ENCODE measurements at regions not wholly inside any gene's neighbourhood (a gene's known extent, or its start where the extent isn't known, plus 50 kb on each side); places are given as distances from the start of the nearest gene placed in this dataset.

- DNase-seq (ENCODE audit: low read depth), result no peak
- H3K4me3 ChIP-seq (ENCODE audit: low read length), result no peak overlapping the region
- TF ChIP-seq, protein P1, sequence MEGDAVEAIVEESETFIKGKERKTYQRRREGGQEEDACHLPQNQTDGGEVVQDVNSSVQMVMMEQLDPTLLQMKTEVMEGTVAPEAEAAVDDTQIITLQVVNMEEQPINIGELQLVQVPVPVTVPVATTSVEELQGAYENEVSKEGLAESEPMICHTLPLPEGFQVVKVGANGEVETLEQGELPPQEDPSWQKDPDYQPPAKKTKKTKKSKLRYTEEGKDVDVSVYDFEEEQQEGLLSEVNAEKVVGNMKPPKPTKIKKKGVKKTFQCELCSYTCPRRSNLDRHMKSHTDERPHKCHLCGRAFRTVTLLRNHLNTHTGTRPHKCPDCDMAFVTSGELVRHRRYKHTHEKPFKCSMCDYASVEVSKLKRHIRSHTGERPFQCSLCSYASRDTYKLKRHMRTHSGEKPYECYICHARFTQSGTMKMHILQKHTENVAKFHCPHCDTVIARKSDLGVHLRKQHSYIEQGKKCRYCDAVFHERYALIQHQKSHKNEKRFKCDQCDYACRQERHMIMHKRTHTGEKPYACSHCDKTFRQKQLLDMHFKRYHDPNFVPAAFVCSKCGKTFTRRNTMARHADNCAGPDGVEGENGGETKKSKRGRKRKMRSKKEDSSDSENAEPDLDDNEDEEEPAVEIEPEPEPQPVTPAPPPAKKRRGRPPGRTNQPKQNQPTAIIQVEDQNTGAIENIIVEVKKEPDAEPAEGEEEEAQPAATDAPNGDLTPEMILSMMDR (conservative IDR thresholded peaks at IDR 0.05; ENCODE audit: low read length), result no peak
Measured at GRCh38 chr14:39763402-39763890, 331.2 kb upstream of the FBXO33 start.

DNA sequence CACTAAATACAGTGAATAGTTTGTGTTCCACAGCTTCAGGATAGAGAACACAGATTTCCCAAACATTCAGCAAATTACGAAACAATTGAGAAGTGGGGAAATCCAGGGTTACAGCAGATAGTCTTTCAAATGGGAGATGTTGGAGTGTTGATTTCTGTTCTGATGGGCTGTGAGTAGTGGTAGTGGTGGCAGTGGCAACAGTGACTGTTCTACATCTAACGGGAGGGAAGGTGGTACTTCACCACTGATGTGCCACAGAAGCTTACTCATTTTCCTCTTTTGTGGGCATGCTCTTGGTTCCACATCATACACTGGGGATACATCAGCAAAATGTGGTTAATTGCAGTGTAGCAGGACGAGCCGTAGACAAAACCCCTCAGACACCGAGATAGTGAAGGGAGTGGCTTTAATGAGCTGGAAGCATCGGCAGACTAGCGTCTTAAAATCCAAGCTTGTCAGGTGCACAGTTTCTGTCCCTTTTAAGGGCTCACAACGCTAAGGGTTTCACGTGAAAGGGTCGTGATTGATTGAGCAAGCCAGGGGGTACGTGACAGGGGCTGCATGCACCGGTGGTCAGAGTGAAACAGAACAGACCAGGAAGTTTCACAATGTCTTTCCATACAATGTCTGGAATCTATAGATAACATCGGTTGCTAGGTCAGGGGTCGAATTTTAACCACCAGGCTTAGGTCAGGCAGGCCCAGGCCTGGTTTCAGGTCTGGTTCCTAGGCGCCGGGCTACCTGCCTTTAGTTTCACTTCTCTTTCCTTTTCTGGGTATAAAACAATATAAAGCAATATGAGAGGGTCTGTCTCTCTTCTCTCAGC is 330.6 kb upstream of the FBXO33 start:
- DNase-seq (ENCODE audit: low read depth), result no peak
- TF ChIP-seq, protein P1 (conservative IDR thresholded peaks at IDR 0.05; ENCODE audit: low read length), result no peak
- H3K4me3 ChIP-seq (ENCODE audit: low read length), result no peak overlapping the region

- TF ChIP-seq, protein P1 (conservative IDR thresholded peaks at IDR 0.05; ENCODE audit: low read length), result no peak
- no peak for DNase-seq (ENCODE audit: low read depth)
- no peak overlapping the region for H3K4me3 ChIP-seq (ENCODE audit: low read length)
Measured at GRCh38 chr14:39755269-39755878, 323.1 kb upstream of the FBXO33 start.

DNA sequence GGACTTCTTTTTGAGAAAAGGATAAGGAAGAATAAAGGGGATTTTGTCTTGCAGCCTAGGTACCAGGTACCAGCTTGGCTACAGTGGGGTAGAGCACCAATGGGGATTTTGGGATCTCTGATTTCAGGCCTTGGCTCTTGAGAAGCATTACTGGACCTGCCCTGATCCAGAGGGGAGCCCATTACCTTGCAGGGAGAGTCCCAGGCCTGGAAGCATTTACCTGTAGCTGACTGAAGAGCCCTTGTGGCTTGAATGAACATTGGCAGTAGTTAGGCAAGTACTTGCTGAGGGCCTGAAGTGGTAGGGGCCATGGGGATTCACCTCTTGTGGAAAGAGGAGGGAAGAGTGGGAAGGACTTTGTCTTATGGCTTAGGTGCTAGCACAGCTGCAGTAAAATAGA is 308.2 kb upstream of the FBXO33 start:
- TF ChIP-seq, protein P1 (conservative IDR thresholded peaks at IDR 0.05; ENCODE audit: low read length), result no peak
- no peak overlapping the region for H3K4me3 ChIP-seq (ENCODE audit: low read length)
- no peak for DNase-seq (ENCODE audit: low read depth)

DNA sequence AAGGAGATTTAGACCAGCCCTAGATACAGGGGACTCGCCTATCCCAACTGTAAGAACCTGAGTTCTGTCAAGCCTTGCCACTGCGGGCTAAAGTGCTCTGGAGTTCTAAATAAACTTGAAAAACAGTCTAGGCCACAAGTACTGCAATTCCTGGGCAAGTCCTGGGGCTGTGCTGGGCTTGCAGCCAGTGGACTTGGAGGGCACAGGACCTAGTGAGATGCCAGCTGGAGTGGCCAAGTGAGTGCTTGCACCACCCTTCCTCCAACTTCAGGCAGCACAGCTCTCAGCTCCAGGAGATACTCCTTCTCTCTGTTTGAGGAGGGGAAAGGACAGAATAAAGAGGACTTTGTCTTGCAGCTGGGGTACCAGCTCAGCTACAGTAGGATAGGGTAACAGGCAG is 307.6 kb upstream of the FBXO33 start:
- no peak overlapping the region for H3K4me3 ChIP-seq (ENCODE audit: low read length)
- TF ChIP-seq, protein P1 (conservative IDR thresholded peaks at IDR 0.05; ENCODE audit: low read length), result no peak
- DNase-seq (ENCODE audit: low read depth), result no peak

DNA sequence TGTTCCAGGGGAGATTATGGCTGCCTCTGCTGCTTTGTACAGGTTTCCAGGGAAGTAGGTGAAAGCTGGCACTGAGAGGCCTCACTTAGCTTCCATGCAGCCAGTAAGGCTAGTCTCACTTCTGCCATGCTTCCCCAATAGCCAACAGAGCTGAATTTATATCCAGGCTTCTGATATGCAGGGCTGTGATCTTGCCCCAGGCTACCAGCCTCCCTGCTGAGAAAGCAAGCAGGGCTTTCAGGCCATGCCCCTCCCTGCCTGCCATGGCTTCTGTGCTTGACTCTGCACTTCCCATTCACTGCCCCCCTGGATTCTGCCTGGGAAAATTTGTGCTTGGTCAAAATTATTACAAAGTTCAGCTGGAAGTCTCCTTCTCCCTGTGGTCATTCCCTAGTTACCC is 302.1 kb upstream of the FBXO33 start:
- no peak overlapping the region for H3K4me3 ChIP-seq (ENCODE audit: low read length)
- TF ChIP-seq, protein P1 (conservative IDR thresholded peaks at IDR 0.05; ENCODE audit: low read length), result no peak
- DNase-seq (ENCODE audit: low read depth), result no peak

GRCh38 chr14:39733741-39734140 is 301.5 kb upstream of the FBXO33 start:
- no peak overlapping the region for H3K4me3 ChIP-seq (ENCODE audit: low read length)
- DNase-seq (ENCODE audit: low read depth), result no peak
- TF ChIP-seq, protein P1 (conservative IDR thresholded peaks at IDR 0.05; ENCODE audit: low read length), result no peak

Data from AG10803 (cell line).